ENCODE measurements at regions not wholly inside any gene's neighbourhood (a gene's known extent, or its start where the extent isn't known, plus 50 kb on each side); places are given as distances from the start of the nearest gene placed in this dataset.

DNA sequence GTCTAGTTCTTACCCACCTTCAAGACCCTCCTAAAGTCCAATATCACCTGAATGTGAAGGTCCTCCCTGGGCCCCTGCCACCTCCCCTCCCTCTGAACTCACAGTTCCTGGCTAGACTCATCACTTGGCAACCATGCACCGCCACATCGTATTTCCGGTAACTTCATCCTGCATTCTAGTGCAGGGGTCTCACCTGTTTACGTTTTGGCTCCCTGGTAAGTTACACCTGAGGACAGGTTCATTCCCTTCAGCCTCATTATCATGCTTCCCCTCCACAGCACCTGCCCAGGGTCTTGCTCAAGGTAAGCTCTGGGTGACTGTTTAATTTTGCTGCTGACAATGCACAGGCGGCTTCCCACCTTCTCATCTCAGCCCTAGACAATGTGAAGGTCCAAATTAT is 93.1 kb downstream of the MIS18A start:
- DNase-seq (ENCODE audit: low spot score) (no peak), ATAC-seq (no peak), FAIRE-seq (no peak)
- peaks cover 0 to 32% of the 10 kb centered on the region in 2 experiments; a peak in 3 of 5 replicates for H3K27me3 ChIP-seq (ENCODE audit: control insufficient read depth in 1 of 2, insufficient read depth in 2 of 2, low read length in 2 of 2)
- intact Hi-C loops (cut with micrococcal nuclease; ENCODE audit: unreplicated experiment) (no loop called here), in situ Hi-C loops (cut with HindIII; ENCODE audit: extremely low pct_ligation_motif_present, low pct_unique_long_range_greater_than_20kb) (no loop called here)
- no peaks in the 10 kb centered on the region for H3K9me3 ChIP-seq (ENCODE audit: low read length)
- no peaks in the 10 kb centered on the region for H3K79me2 ChIP-seq (ENCODE audit: insufficient read depth, low read length)
- H3K9ac ChIP-seq (ENCODE audit: insufficient read depth, low read depth, low read length) = no peak overlapping the region
- no peak overlapping the region for H3K27ac ChIP-seq (ENCODE audit: extremely low read length, insufficient read depth, low read length)
- H3K36me3 ChIP-seq (replicated peaks in 1 of 2; ENCODE audit: control insufficient read depth in 1 of 2, insufficient read depth in 2 of 2, low read length in 2 of 2) = no peaks in the 10 kb centered on the region
- no peak overlapping the region for H3K4me3 ChIP-seq (replicated peaks in 1 of 3; ENCODE audit: insufficient read depth in 1 of 3, low read depth in 2 of 3, low read length in 3 of 3)
- H3K4me2 ChIP-seq (ENCODE audit: low read depth, low read length) = no peak overlapping the region
- H4K20me1 ChIP-seq (ENCODE audit: insufficient read depth, low read length) = no peaks in the 10 kb centered on the region
- ChIA-PET CTCF (ENCODE audit: low intra/inter-chr PET ratio, low total read pairs) (no interaction called here), POLR2A (no interaction called here)
- BruUV-seq (replicated peaks) = no TSS peak
- no peaks in the 10 kb centered on the region for H3K4me1 ChIP-seq (ENCODE audit: insufficient read depth, low read length)
- H2AFZ ChIP-seq (ENCODE audit: low read length) = no peak overlapping the region
- WGBS (ENCODE audit: low lambda C conversion rate) = 60% methylated on average over 5 of the region's 5 CpGs
- no peak for TF ChIP-seq ZNF546 (CRISPR knock-in tag; conservative IDR thresholded peaks at IDR 0.05)
- TF ChIP-seq ARHGAP35 (CRISPR knock-in tag; IDR thresholded peaks at IDR 0.05; ENCODE audit: borderline replicate concordance) = no peak
- TF ChIP-seq, protein P1, sequence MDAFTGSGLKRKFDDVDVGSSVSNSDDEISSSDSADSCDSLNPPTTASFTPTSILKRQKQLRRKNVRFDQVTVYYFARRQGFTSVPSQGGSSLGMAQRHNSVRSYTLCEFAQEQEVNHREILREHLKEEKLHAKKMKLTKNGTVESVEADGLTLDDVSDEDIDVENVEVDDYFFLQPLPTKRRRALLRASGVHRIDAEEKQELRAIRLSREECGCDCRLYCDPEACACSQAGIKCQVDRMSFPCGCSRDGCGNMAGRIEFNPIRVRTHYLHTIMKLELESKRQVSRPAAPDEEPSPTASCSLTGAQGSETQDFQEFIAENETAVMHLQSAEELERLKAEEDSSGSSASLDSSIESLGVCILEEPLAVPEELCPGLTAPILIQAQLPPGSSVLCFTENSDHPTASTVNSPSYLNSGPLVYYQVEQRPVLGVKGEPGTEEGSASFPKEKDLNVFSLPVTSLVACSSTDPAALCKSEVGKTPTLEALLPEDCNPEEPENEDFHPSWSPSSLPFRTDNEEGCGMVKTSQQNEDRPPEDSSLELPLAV (CRISPR knock-in tag; conservative IDR thresholded peaks at IDR 0.05; ENCODE audit: low read depth) = no peak
- TF ChIP-seq, protein P2, sequence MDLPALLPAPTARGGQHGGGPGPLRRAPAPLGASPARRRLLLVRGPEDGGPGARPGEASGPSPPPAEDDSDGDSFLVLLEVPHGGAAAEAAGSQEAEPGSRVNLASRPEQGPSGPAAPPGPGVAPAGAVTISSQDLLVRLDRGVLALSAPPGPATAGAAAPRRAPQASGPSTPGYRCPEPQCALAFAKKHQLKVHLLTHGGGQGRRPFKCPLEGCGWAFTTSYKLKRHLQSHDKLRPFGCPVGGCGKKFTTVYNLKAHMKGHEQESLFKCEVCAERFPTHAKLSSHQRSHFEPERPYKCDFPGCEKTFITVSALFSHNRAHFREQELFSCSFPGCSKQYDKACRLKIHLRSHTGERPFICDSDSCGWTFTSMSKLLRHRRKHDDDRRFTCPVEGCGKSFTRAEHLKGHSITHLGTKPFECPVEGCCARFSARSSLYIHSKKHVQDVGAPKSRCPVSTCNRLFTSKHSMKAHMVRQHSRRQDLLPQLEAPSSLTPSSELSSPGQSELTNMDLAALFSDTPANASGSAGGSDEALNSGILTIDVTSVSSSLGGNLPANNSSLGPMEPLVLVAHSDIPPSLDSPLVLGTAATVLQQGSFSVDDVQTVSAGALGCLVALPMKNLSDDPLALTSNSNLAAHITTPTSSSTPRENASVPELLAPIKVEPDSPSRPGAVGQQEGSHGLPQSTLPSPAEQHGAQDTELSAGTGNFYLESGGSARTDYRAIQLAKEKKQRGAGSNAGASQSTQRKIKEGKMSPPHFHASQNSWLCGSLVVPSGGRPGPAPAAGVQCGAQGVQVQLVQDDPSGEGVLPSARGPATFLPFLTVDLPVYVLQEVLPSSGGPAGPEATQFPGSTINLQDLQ (CRISPR knock-in tag; IDR thresholded peaks at IDR 0.05) = no peak
- TF ChIP-seq ZSCAN31 (CRISPR knock-in tag; IDR thresholded peaks at IDR 0.05; ENCODE audit: low read depth) = no peak
- TF ChIP-seq ZNF713 (CRISPR knock-in tag; IDR thresholded peaks at IDR 0.05) = no peak
- no peak for TF ChIP-seq NFKB2 (CRISPR knock-in tag; IDR thresholded peaks at IDR 0.05; ENCODE audit: borderline replicate concordance)
- TF ChIP-seq, protein P3, sequence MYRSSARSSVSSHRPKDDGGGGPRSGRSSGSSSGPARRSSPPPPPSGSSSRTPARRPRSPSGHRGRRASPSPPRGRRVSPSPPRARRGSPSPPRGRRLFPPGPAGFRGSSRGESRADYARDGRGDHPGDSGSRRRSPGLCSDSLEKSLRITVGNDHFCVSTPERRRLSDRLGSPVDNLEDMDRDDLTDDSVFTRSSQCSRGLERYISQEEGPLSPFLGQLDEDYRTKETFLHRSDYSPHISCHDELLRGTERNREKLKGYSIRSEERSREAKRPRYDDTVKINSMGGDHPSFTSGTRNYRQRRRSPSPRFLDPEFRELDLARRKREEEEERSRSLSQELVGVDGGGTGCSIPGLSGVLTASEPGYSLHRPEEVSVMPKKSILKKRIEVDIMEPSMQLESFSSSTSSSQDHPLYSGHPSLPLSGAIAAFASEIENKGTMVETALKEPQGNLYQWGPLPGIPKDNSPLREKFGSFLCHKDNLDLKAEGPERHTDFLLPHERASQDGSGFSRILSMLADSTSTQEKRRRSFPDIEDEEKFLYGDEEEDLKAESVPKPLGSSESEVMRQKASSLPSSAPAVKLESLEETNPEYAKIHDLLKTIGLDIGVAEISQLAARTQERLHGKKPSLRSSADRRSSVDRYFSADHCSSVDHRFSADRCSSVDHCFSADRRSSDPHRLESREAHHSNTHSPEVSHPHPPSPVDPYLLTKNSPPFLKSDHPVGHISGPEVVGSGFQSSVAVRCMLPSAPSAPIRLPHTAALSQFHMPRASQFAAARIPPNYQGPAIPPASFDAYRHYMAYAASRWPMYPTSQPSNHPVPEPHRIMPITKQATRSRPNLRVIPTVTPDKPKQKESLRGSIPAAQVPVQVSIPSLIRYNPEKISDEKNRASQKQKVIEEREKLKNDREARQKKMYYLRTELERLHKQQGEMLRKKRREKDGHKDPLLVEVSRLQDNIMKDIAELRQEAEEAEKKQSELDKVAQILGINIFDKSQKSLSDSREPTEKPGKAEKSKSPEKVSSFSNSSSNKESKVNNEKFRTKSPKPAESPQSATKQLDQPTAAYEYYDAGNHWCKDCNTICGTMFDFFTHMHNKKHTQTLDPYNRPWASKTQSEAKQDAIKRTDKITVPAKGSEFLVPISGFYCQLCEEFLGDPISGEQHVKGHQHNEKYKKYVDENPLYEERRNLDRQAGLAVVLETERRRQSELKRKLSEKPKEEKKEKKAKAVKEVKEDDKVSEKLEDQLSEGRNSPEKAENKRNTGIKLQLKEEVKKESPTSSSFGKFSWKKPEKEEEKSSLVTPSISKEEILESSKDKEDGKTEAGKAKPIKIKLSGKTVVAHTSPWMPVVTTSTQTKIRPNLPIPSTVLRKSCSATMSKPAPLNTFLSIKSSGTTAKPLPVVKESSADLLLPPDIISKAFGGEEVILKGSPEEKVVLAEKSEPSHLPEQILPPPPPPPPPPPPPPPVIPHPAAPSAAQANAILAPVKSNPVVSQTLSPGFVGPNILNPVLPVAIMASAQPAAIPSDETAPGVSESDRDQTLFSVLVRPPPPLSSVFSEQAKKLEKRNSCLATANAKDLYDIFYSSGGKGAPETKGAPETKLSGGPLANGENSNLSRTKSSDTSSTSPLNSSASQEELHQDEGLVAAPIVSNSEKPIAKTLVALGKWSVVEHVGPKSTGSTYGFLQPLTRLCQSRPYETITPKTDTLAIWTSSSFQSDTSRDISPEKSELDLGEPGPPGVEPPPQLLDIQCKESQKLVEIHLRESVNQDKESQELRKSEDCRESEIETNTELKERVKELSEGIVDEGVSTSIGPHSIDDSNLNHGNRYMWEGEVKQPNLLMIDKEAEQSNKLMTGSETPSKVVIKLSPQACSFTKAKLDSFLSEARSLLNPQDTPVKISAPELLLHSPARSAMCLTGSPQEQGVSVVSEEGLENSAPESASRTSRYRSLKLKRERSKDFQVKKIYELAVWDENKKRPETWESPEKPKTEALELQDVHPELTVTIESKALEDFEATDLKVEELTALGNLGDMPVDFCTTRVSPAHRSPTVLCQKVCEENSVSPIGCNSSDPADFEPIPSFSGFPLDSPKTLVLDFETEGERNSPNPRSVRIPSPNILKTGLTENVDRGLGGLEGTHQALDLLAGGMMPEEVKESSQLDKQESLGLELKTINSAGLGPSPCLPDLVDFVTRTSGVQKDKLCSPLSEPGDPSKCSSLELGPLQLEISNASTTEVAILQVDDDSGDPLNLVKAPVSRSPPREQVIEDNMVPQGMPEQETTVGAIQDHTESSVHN (CRISPR knock-in tag; IDR thresholded peaks at IDR 0.05) = no peak
- no peak for TF ChIP-seq ZZZ3 (CRISPR knock-in tag; IDR thresholded peaks at IDR 0.05; ENCODE audit: borderline replicate concordance)
- no peak for TF ChIP-seq KMT2B (CRISPR knock-in tag; IDR thresholded peaks at IDR 0.05)
